ENCODE measurements at regions not wholly inside any gene's neighbourhood (a gene's known extent, or its start where the extent isn't known, plus 50 kb on each side); places are given as distances from the start of the nearest gene placed in this dataset.

DNA sequence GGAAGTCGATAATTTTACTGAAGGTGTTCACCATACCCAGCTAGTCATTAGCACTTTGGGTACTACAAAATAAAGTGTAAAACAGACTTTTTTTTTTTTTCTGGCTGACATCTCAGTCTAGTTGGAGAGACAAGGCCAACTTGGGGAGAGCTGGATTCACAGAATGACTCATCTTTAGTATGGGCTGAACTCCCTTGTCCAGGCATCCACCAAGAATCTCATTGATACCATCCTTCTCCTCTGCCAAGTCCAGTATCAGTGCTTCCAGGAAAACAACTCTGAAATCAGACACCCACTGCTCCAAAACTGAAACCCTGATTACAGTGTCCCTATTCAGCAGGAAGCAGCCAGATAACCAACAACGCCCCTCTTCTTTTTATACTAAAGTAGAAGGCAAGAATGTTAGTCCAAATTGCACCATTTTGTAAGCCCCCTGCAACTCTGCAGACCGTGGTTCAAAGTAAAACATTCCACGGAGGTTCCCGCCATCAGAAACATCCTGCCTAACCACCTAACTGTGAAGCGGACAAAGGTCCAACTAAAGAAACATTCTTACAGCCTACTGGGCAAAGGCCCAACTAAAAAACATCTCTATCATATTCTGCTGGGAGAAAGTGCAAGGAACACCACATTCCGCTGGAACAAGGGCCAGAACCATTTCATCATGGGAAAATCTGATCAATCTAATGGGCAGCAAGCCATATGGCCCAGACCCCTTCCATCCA lies 728.2 kb downstream of the BRINP1 start:
- TF ChIP-seq, protein P1, sequence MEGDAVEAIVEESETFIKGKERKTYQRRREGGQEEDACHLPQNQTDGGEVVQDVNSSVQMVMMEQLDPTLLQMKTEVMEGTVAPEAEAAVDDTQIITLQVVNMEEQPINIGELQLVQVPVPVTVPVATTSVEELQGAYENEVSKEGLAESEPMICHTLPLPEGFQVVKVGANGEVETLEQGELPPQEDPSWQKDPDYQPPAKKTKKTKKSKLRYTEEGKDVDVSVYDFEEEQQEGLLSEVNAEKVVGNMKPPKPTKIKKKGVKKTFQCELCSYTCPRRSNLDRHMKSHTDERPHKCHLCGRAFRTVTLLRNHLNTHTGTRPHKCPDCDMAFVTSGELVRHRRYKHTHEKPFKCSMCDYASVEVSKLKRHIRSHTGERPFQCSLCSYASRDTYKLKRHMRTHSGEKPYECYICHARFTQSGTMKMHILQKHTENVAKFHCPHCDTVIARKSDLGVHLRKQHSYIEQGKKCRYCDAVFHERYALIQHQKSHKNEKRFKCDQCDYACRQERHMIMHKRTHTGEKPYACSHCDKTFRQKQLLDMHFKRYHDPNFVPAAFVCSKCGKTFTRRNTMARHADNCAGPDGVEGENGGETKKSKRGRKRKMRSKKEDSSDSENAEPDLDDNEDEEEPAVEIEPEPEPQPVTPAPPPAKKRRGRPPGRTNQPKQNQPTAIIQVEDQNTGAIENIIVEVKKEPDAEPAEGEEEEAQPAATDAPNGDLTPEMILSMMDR (conservative IDR thresholded peaks at IDR 0.05), result no peak

More for the DNA sequence above, 728.2 kb downstream of the BRINP1 start:
- no peak overlapping the region for H3K18ac ChIP-seq (ENCODE audit: insufficient read length, low read depth, low read length)
- no peak overlapping the region for H3K4ac ChIP-seq (ENCODE audit: low read depth, low read length)
- H3K9me3 ChIP-seq (ENCODE audit: control insufficient read depth, low read depth, low read length), result no peaks in the 10 kb centered on the region
- peak overlapping the region in 1 of 3 experiments; percentile 60; a peak in 3 of 7 replicates for H3K27ac Mint-ChIP-seq
- H3K79me1 ChIP-seq (ENCODE audit: insufficient read depth, low read depth, low read length, poor library complexity, severe bottlenecking), result no peaks in the 10 kb centered on the region
- no peak overlapping the region for H3K4me3 Mint-ChIP-seq
- no peaks in the 10 kb centered on the region for H4K20me1 ChIP-seq (ENCODE audit: control insufficient read depth, insufficient read depth, insufficient read length)
- H3K36me3 Mint-ChIP-seq (ENCODE audit: insufficient read depth in 1 of 3, low read depth in 3 of 3), result peaks cover 7 to 21% (median 10%) of the 10 kb centered on the region in 3 experiments
- no peak overlapping the region for H2AK5ac ChIP-seq (ENCODE audit: insufficient read length, low read length)
- H3K27me3 ChIP-seq (ENCODE audit: insufficient read depth, low read length), result no peaks in the 10 kb centered on the region
- no peak overlapping the region for H3T11ph ChIP-seq (ENCODE audit: low read length)
- WGBS (ENCODE audit: extremely low coverage, insufficient read length, low lambda C conversion rate), result no CpG with 5 or more reads among the region's 7 CpGs
- H3K23me2 ChIP-seq (ENCODE audit: insufficient read length, low read depth, low read length, poor library complexity, severe bottlenecking), result no peaks in the 10 kb centered on the region
- no peaks in the 10 kb centered on the region for H3K27me3 Mint-ChIP-seq (ENCODE audit: low read depth)
- H4K8ac ChIP-seq (replicated peaks; ENCODE audit: insufficient read length, low read depth, low read length), result no peak overlapping the region
- no peak overlapping the region for H4K91ac ChIP-seq (ENCODE audit: insufficient read length, low read depth, low read length)
- peaks cover 14 to 15% of the 10 kb centered on the region in 2 experiments for H3K4me1 Mint-ChIP-seq
- no peak overlapping the region for H2BK120ac ChIP-seq (ENCODE audit: low read depth, low read length, poor library complexity, severe bottlenecking)
- peaks cover 21 to 22% of the 10 kb centered on the region in 2 experiments for H3K9me3 Mint-ChIP-seq
- no peaks in the 10 kb centered on the region for H3K79me2 ChIP-seq (ENCODE audit: insufficient read depth, low read length)
- no peak overlapping the region for H2AFZ ChIP-seq (ENCODE audit: low read length)
- H2BK12ac ChIP-seq (ENCODE audit: insufficient read length, low read depth, low read length), result no peak overlapping the region
- H3K27ac ChIP-seq (ENCODE audit: insufficient read length, low read depth, low read length), result no peak overlapping the region
- H2BK5ac ChIP-seq (ENCODE audit: insufficient read length, low read length), result no peak overlapping the region
- no peak overlapping the region for H2BK20ac ChIP-seq (ENCODE audit: low read depth, low read length, poor library complexity, severe bottlenecking)
- no peak overlapping the region for H3K23ac ChIP-seq (ENCODE audit: insufficient read length, low read depth, low read length)
- no peak for DNase-seq
- H3K56ac ChIP-seq (ENCODE audit: insufficient read length, low read depth, low read length), result no peak overlapping the region
- H3K9ac ChIP-seq (ENCODE audit: extremely low read depth, insufficient read length, low read length), result no peak overlapping the region
- H4K5ac ChIP-seq (ENCODE audit: insufficient read length, low read depth, low read length), result no peak overlapping the region
- no peak overlapping the region for H3K4me2 ChIP-seq (ENCODE audit: insufficient read depth, insufficient read length, low read length)
- H3K14ac ChIP-seq (ENCODE audit: insufficient read depth, low read length), result no peak overlapping the region
- no peak overlapping the region for H2BK15ac ChIP-seq (ENCODE audit: low read depth, low read length)
- peaks cover 5% of the 10 kb centered on the region; the same call in 1 of the 2 replicates for H3K4me1 ChIP-seq (ENCODE audit: insufficient read depth, low read length)

Data from H9 (cell line).